ENCODE measurements at regions not wholly inside any gene's neighbourhood (a gene's known extent, or its start where the extent isn't known, plus 50 kb on each side); places are given as distances from the start of the nearest gene placed in this dataset.

DNA sequence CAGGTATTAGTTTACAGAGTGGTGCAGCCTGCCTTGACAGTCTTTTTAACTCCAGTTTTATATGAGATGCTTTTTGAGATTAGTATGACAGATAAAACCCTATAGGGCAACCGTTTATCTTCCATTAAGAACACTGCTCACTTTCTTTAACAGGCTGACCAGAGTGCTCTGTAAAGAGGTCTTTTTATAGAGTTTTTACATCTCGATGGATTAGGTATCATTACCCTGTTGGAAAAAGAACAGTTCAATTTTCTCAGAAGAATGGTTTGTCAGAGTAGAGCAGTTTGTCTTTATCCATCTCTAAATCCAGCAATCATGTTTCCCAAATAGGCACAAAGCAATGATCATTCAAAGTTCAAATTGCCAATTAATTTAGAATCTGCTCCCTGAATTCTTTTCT, 395.2 kb upstream of the ARGLU1 start:
- no peaks in the 10 kb centered on the region for H3K4me1 ChIP-seq (ENCODE audit: control insufficient read depth, insufficient read depth, low read length, poor library complexity, severe bottlenecking)
- no peak overlapping the region for H3K27ac ChIP-seq (ENCODE audit: low read depth, low read length, severe bottlenecking)
- no peaks in the 10 kb centered on the region for H3K9me3 ChIP-seq (ENCODE audit: control insufficient read depth, low read length)
- no peak overlapping the region for H3K4me3 ChIP-seq (ENCODE audit: extremely low read depth, insufficient read depth, low read length, poor library complexity, severe bottlenecking)
- H3K36me3 ChIP-seq (ENCODE audit: control insufficient read depth, insufficient read depth, low read length) = no peaks in the 10 kb centered on the region
- no CpG with 5 or more reads among the region's 2 CpGs for WGBS, 2 experiments (ENCODE audit: insufficient coverage in 2 of 2)

GRCh38 chr13:106961651-106962050, 393.7 kb upstream of the ARGLU1 start:
- H3K36me3 ChIP-seq (ENCODE audit: control insufficient read depth, insufficient read depth, low read length) = no peaks in the 10 kb centered on the region
- no peak overlapping the region for H3K27ac ChIP-seq (ENCODE audit: low read depth, low read length, severe bottlenecking)
- no peaks in the 10 kb centered on the region for H3K9me3 ChIP-seq (ENCODE audit: control insufficient read depth, low read length)
- H3K4me1 ChIP-seq (ENCODE audit: control insufficient read depth, insufficient read depth, low read length, poor library complexity, severe bottlenecking) = no peaks in the 10 kb centered on the region
- no CpG with 5 or more reads among the region's 2 CpGs for WGBS, 2 experiments (ENCODE audit: insufficient coverage in 2 of 2)
- H3K4me3 ChIP-seq (ENCODE audit: extremely low read depth, insufficient read depth, low read length, poor library complexity, severe bottlenecking) = no peak overlapping the region

DNA sequence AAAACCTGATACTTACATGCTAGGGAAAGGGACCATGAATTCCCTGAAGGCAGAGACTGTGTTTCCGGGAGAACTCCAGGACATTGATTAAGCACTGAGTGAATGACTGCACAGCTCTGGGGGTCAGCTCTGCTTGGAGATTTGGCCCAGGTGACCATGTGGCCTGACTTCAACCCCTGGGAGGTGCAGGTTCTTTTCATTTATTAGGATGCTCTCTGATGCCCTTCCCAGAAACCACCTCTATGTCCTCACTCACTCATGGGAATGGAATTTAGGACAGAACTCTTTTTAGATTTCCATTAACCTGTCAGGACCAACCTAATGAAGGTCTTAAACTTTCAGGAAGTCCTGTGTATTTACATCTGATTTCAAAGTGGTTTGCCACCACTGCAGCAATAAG, 393.3 kb upstream of the ARGLU1 start:
- no peak overlapping the region for H3K4me3 ChIP-seq (ENCODE audit: extremely low read depth, insufficient read depth, low read length, poor library complexity, severe bottlenecking)
- H3K27ac ChIP-seq (ENCODE audit: low read depth, low read length, severe bottlenecking) = no peak overlapping the region
- no peaks in the 10 kb centered on the region for H3K9me3 ChIP-seq (ENCODE audit: control insufficient read depth, low read length)
- no peaks in the 10 kb centered on the region for H3K36me3 ChIP-seq (ENCODE audit: control insufficient read depth, insufficient read depth, low read length)
- WGBS, 2 experiments (ENCODE audit: insufficient coverage in 2 of 2) = 93% methylated on average over 1 of the region's 1 CpG
- no peaks in the 10 kb centered on the region for H3K4me1 ChIP-seq (ENCODE audit: control insufficient read depth, insufficient read depth, low read length, poor library complexity, severe bottlenecking)

- Histone ChIP-seq H3K36me3 (ENCODE audit: control insufficient read depth, insufficient read depth, low read length) (no peaks in the 10 kb centered on the region), H3K9me3 (ENCODE audit: control insufficient read depth, low read length) (peaks cover 6% of the 10 kb centered on the region), H3K27ac (ENCODE audit: low read depth, low read length, severe bottlenecking) (no peak overlapping the region), H3K4me1 (ENCODE audit: control insufficient read depth, insufficient read depth, low read length, poor library complexity, severe bottlenecking) (no peaks in the 10 kb centered on the region), H3K4me3 (ENCODE audit: extremely low read depth, insufficient read depth, low read length, poor library complexity, severe bottlenecking) (no peak overlapping the region)
- WGBS, 2 experiments (ENCODE audit: insufficient coverage in 2 of 2) = no CpG with 5 or more reads among the region's 3 CpGs
Observed at GRCh38 chr13:106958621-106959048, 390.7 kb upstream of the ARGLU1 start.

DNA sequence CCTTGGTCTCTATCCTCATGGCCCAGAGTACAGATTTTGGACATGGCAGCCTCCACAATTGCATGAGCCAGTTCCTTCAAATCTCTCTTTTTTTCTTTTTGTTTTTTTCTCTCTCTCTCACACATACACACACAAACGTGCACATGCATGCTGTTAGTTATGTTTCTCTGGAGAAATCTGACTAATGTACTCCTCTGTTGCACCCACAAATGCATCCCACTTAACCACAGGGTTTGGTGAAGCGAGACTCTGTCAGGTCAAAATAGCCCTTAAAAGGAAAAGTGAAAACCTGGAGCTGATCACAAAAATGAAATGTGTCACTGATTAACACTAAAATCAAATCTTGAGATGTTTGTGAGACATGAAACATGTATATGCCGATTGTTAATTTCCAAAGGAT, 374.6 kb upstream of the ARGLU1 start:
- Histone ChIP-seq H3K4me3 (ENCODE audit: extremely low read depth, insufficient read depth, low read length, poor library complexity, severe bottlenecking) (no peak overlapping the region), H3K4me1 (ENCODE audit: control insufficient read depth, insufficient read depth, low read length, poor library complexity, severe bottlenecking) (peaks cover 11% of the 10 kb centered on the region), H3K27ac (ENCODE audit: low read depth, low read length, severe bottlenecking) (no peak overlapping the region), H3K36me3 (ENCODE audit: control insufficient read depth, insufficient read depth, low read length) (no peaks in the 10 kb centered on the region), H3K9me3 (ENCODE audit: control insufficient read depth, low read length) (no peaks in the 10 kb centered on the region)
- WGBS, 2 experiments (ENCODE audit: insufficient coverage in 2 of 2) = 100% methylated on average over 1 of the region's 3 CpGs; no CpG with 5 or more reads in 1 of the 2 experiments

DNA sequence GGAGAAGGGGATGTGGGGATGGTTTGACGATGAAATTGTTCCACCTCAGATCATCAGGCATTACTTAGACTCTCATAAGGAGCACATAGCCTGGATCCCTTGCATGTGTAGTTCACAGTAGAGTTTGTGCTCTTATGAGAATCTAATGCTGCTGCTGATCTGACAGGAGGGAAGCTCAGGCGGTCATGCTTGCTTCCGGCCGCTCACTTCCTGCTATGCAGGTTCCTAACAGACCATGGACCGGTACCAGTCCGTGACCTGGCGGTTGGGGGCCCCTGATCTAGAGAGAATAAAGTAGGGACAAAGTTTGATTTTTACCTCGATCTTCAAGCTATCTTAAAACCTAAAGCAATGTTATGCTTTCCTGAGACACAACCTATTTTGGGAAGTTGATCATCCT, 373.8 kb upstream of the ARGLU1 start:
- WGBS, 2 experiments (ENCODE audit: insufficient coverage in 2 of 2) = 92 to 100% methylated on average over 1 to 7 of the region's 8 CpGs
- Histone ChIP-seq H3K4me1 (ENCODE audit: control insufficient read depth, insufficient read depth, low read length, poor library complexity, severe bottlenecking) (peaks cover 11% of the 10 kb centered on the region), H3K4me3 (ENCODE audit: extremely low read depth, insufficient read depth, low read length, poor library complexity, severe bottlenecking) (no peak overlapping the region), H3K27ac (ENCODE audit: low read depth, low read length, severe bottlenecking) (no peak overlapping the region), H3K36me3 (ENCODE audit: control insufficient read depth, insufficient read depth, low read length) (no peaks in the 10 kb centered on the region), H3K9me3 (ENCODE audit: control insufficient read depth, low read length) (no peaks in the 10 kb centered on the region)

GRCh38 chr13:106927421-106927820, 359.5 kb upstream of the ARGLU1 start:
- WGBS, 2 experiments (ENCODE audit: insufficient coverage in 2 of 2) = 82% methylated on average over 1 of the region's 1 CpG; no CpG with 5 or more reads in 1 of the 2 experiments
- H3K4me1 ChIP-seq (ENCODE audit: control insufficient read depth, insufficient read depth, low read length, poor library complexity, severe bottlenecking) = no peaks in the 10 kb centered on the region

GRCh38 chr13:106922384-106922783, 354.4 kb upstream of the ARGLU1 start:
- no peak overlapping the region for H3K4me3 ChIP-seq (ENCODE audit: extremely low read depth, insufficient read depth, low read length, poor library complexity, severe bottlenecking)
- WGBS, 2 experiments (ENCODE audit: insufficient coverage in 2 of 2) = 78 to 93% methylated on average over 3 to 4 of the region's 6 CpGs
- H3K4me1 ChIP-seq (ENCODE audit: control insufficient read depth, insufficient read depth, low read length, poor library complexity, severe bottlenecking) = peaks cover 8% of the 10 kb centered on the region

More at GRCh38 chr13:106927421-106927820, 359.5 kb upstream of the ARGLU1 start:
- H3K9me3 ChIP-seq (ENCODE audit: control insufficient read depth, low read length) = no peaks in the 10 kb centered on the region
- H3K27ac ChIP-seq (ENCODE audit: low read depth, low read length, severe bottlenecking) = no peak overlapping the region
- H3K4me3 ChIP-seq (ENCODE audit: extremely low read depth, insufficient read depth, low read length, poor library complexity, severe bottlenecking) = no peak overlapping the region
- H3K36me3 ChIP-seq (ENCODE audit: control insufficient read depth, insufficient read depth, low read length) = no peaks in the 10 kb centered on the region

GRCh38 chr13:106919638-106920037, 351.7 kb upstream of the ARGLU1 start:
- WGBS, 2 experiments (ENCODE audit: insufficient coverage in 2 of 2) = 60 to 61% methylated on average over 7 to 8 of the region's 13 CpGs

More at GRCh38 chr13:106922384-106922783, 354.4 kb upstream of the ARGLU1 start:
- Histone ChIP-seq H3K27ac (ENCODE audit: low read depth, low read length, severe bottlenecking) (no peak overlapping the region), H3K9me3 (ENCODE audit: control insufficient read depth, low read length) (no peaks in the 10 kb centered on the region), H3K36me3 (ENCODE audit: control insufficient read depth, insufficient read depth, low read length) (no peaks in the 10 kb centered on the region)

DNA sequence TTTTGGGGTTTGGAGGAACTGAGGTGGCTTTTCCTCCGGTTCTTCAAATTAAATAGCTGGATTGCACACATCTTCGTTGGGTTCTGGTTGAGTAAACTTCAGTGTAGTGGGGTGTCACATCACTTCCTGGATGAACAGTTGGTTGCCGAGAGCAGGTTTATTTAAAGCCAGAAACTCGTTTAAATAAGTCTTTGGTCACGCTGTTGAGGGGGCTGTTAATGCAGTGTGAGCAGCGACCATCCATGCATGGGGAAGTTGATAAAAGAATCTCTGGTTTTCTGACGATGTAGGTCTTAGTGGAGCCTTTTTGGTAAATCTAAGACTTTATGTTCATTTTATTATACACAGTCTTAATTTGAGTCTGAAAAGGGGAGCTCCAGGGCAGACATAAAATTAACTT, 351.2 kb upstream of the ARGLU1 start:
- WGBS, 2 experiments (ENCODE audit: insufficient coverage in 2 of 2) = 34 to 57% methylated on average over 3 to 6 of the region's 7 CpGs
- H3K27ac ChIP-seq (ENCODE audit: low read depth, low read length, severe bottlenecking) = peak overlapping the region; percentile 81
- H3K4me3 ChIP-seq (ENCODE audit: extremely low read depth, insufficient read depth, low read length, poor library complexity, severe bottlenecking) = no peak overlapping the region

More at GRCh38 chr13:106919638-106920037, 351.7 kb upstream of the ARGLU1 start:
- Histone ChIP-seq H3K9me3 (ENCODE audit: control insufficient read depth, low read length) (no peaks in the 10 kb centered on the region), H3K4me3 (ENCODE audit: extremely low read depth, insufficient read depth, low read length, poor library complexity, severe bottlenecking) (no peak overlapping the region), H3K4me1 (ENCODE audit: control insufficient read depth, insufficient read depth, low read length, poor library complexity, severe bottlenecking) (peaks cover 8% of the 10 kb centered on the region), H3K36me3 (ENCODE audit: control insufficient read depth, insufficient read depth, low read length) (no peaks in the 10 kb centered on the region), H3K27ac (ENCODE audit: low read depth, low read length, severe bottlenecking) (peak overlapping the region; percentile 81)

DNA sequence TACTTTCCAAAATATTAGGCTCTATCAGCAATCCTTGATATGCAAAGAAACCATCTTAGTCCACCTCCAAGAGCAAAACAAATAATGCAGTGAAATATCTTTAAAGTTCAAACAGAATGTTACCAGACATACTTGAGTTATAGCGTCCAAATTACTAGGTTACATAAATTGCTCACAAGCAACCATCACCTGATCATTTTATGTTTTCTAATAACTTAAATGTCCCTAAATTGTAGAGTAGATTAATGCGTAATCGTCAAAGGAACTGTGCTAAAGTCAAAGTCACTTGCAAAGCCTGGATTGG, 350.6 kb upstream of the ARGLU1 start:
- H3K36me3 ChIP-seq (ENCODE audit: control insufficient read depth, insufficient read depth, low read length) = no peaks in the 10 kb centered on the region
- WGBS, 2 experiments (ENCODE audit: insufficient coverage in 2 of 2) = no CpG with 5 or more reads among the region's 3 CpGs
- H3K4me1 ChIP-seq (ENCODE audit: control insufficient read depth, insufficient read depth, low read length, poor library complexity, severe bottlenecking) = peaks cover 8% of the 10 kb centered on the region
- no peak overlapping the region for H3K27ac ChIP-seq (ENCODE audit: low read depth, low read length, severe bottlenecking)
- H3K9me3 ChIP-seq (ENCODE audit: control insufficient read depth, low read length) = no peaks in the 10 kb centered on the region
- no peak overlapping the region for H3K4me3 ChIP-seq (ENCODE audit: extremely low read depth, insufficient read depth, low read length, poor library complexity, severe bottlenecking)

More for the DNA sequence above, 351.2 kb upstream of the ARGLU1 start:
- peaks cover 8% of the 10 kb centered on the region for H3K4me1 ChIP-seq (ENCODE audit: control insufficient read depth, insufficient read depth, low read length, poor library complexity, severe bottlenecking)
- no peaks in the 10 kb centered on the region for H3K36me3 ChIP-seq (ENCODE audit: control insufficient read depth, insufficient read depth, low read length)
- H3K9me3 ChIP-seq (ENCODE audit: control insufficient read depth, low read length) = no peaks in the 10 kb centered on the region

Measured in mesodermal cell (in vitro differentiated cells).